K562 (cell line): ENCODE measurements at regions not wholly inside any gene's neighbourhood (a gene's known extent, or its start where the extent isn't known, plus 50 kb on each side); places are given as distances from the start of the nearest gene placed in this dataset.

Experiments
- ATAC-seq: fragments of 200-7000 bp; cut with Tn5 transposase; 3 replicates; pipeline ENCODE4 v1.9.1; 2020; ENCODE audit warnings: moderate library complexity
- BruUV-seq: library from RNA; stranded (reverse); fragments of 400-500 nt; replicated peaks from 2 replicates; lab custom pipeline; 2021; lab: Mats Ljungman, UMichigan
- CTCF ChIA-PET: fragments of 300-600 bp; formaldehyde crosslinking; extraction: SDS; loops from one replicate; lab custom pipeline; 2021; ENCODE audit warnings: low intra/inter-chr PET ratio; lab: Yijun Ruan, JAX
- POLR2A ChIA-PET: fragments of 300-600, 350-650 bp; sonication (Branson Sonifier 250); formaldehyde crosslinking; extraction: SDS; loops from one replicate; lab custom pipeline; 2021; ENCODE audit warnings: antibody characterized with exemption, inconsistent platforms; lab: Yijun Ruan, JAX
- DNase-seq, 4 experiments: peaks; one replicate each; pipeline versions ENCODE4 v3.0.0 to v3.0.0-alpha.2; 2011 to 2018; ENCODE audit warnings: low spot score in 3 of 4, mixed read lengths in 3 of 4; ENCODE audit errors: extremely low read depth in 1 of 4
- FAIRE-seq: peaks from 2 replicates; lab custom pipeline; 2011; peaks lifted over from hg19 to GRCh38; lab: Jason Lieb, UNC
- H2AFZ ChIP-seq: 2 replicates; pipeline ENCODE4 v1.6.0; 2011; ENCODE audit warnings: low read depth, low read length, control low read depth, inconsistent platforms
- H3K27ac ChIP-seq: fragments of 200-600 bp; 3 replicates; pipeline ENCODE4 v1.8.0; 2011; ENCODE audit warnings: low read depth, mild to moderate bottlenecking, control low read depth, inconsistent platforms, low read length, moderate library complexity, mixed read lengths; ENCODE audit errors: extremely low read depth
- H3K27me3 ChIP-seq, 2 experiments: fragments of 300-600 bp in 1 of 2; 2 replicates in 1 of 2; 3 replicates in 1 of 2; pipeline versions ENCODE4 v1.6.0 to v1.8.0; 2011; ENCODE audit warnings: inconsistent platforms in 2 of 2, low read length in 2 of 2, mild to moderate bottlenecking in 1 of 2, mixed read lengths in 1 of 2, moderate library complexity in 1 of 2; ENCODE audit not compliant: control insufficient read depth in 2 of 2, insufficient read depth in 2 of 2
- H3K36me3 ChIP-seq: fragments of 300-600 bp; 3 replicates; pipeline ENCODE4 v1.8.0; 2011; ENCODE audit warnings: mild to moderate bottlenecking, low read length, inconsistent platforms; ENCODE audit not compliant: control insufficient read depth, insufficient read depth
- H3K4me1 ChIP-seq, 2 experiments: fragments of 200-600 bp in 1 of 2; replicated peaks in 1 of 2; 2 replicates in 1 of 2; 3 replicates in 1 of 2; pipeline versions ENCODE4 v1.5.1 to v1.8.0; 2011; ENCODE audit warnings: inconsistent platforms in 2 of 2, low read length in 2 of 2, mild to moderate bottlenecking in 1 of 2, mixed read lengths in 1 of 2, moderate library complexity in 1 of 2; ENCODE audit not compliant: control insufficient read depth in 2 of 2, insufficient read depth in 2 of 2
- H3K4me2 ChIP-seq: 2 replicates; pipeline ENCODE4 v1.6.1; 2011; ENCODE audit warnings: low read length, control low read depth, inconsistent platforms, mixed read lengths; ENCODE audit not compliant: insufficient read depth
- H3K4me3 ChIP-seq: fragments of 200-600 bp; sonication (generic), shearing (Covaris generic); 2 replicates; pipeline ENCODE4 v1.5.1; 2016; ENCODE audit warnings: control low read depth, inconsistent platforms
- H3K79me2 ChIP-seq: fragments of 200-600 bp; 3 replicates; pipeline ENCODE4 v1.8.0; 2011; ENCODE audit warnings: low read length, inconsistent platforms; ENCODE audit not compliant: control insufficient read depth, insufficient read depth
- H3K9ac ChIP-seq, 2 experiments: 2 replicates each; pipeline versions ENCODE4 v1.6.0 to v1.6.1; 2011; ENCODE audit warnings: low read depth in 2 of 2, low read length in 2 of 2, control low read depth in 1 of 2, inconsistent platforms in 1 of 2, mild to moderate bottlenecking in 1 of 2, mixed read lengths in 1 of 2; ENCODE audit not compliant: insufficient read depth in 1 of 2
- H3K9me1 ChIP-seq: one replicate; pipeline ENCODE4 v1.6.0; 2011; ENCODE audit warnings: inconsistent platforms, mild to moderate bottlenecking, low read length, moderate library complexity; ENCODE audit not compliant: control insufficient read depth, insufficient read depth
- H3K9me3 ChIP-seq: replicated peaks from 2 replicates; pipeline ENCODE4 v1.5.1; 2011; ENCODE audit warnings: low read depth, low read length, inconsistent platforms; ENCODE audit not compliant: control insufficient read depth, insufficient read depth
- H4K20me1 ChIP-seq: replicated peaks from 2 replicates; pipeline ENCODE4 v1.6.1; 2011; ENCODE audit warnings: low read length, inconsistent platforms, mixed read lengths; ENCODE audit not compliant: control insufficient read depth, insufficient read depth
- BHLHE40 ChIP-seq: IDR thresholded peaks from 2 replicates; pipeline ENCODE4 v1.6.1; 2011; ENCODE audit warnings: low read length, improper control_type of control experiment
- EP400 ChIP-seq: fragments of 450-650 bp; IDR thresholded peaks from 2 replicates; pipeline ENCODE4 v1.6.1; 2017; ENCODE audit warnings: antibody characterized with exemption, mild to moderate bottlenecking, moderate library complexity
- FOSL1 ChIP-seq: fragments of 200-800 bp; sonication (Bioruptor generic); conservative IDR thresholded peaks from 2 replicates; pipeline ENCODE4 v1.6.1; 2016; ENCODE audit warnings: missing genetic modification characterization, missing compliant biosample characterization
- FUS ChIP-seq: fragments of 200-400 bp; formaldehyde crosslinking; optimal IDR thresholded peaks from 2 replicates; pipeline ENCODE3; 2017; ENCODE audit warnings: low read depth, low read length
- JUND ChIP-seq, 2 experiments: IDR thresholded peaks; 2 replicates in 1 of 2; 3 replicates in 1 of 2; pipeline ENCODE4 v1.6.1; 2011; ENCODE audit warnings: borderline replicate concordance in 2 of 2, low read depth in 2 of 2, low read length in 2 of 2, improper control_type of control experiment in 1 of 2, missing biosample characterization in 1 of 2, missing genetic modification characterization in 1 of 2, missing genetic modification reagents in 1 of 2
- TFAM ChIP-seq: fragments of 250-450 bp; sonication (Bioruptor Pico); conservative IDR thresholded peaks from 2 replicates; pipeline ENCODE4 v1.5.0; 2021; ENCODE audit warnings: mild to moderate bottlenecking, moderate library complexity
- USF2 ChIP-seq: sonication (generic); formaldehyde crosslinking; IDR thresholded peaks from 2 replicates; pipeline ENCODE4 v1.5.0; 2020; ENCODE audit warnings: missing genetic modification reagents
- WGBS: fragments of 100-300 bp; shearing (Covaris generic); methylation state at CpG from one replicate; pipeline ENCODE4 v1.1.6; 2016; ENCODE audit warnings: low coverage, mixed read lengths; ENCODE audit not compliant: insufficient coverage; ENCODE audit errors: missing lambda C conversion rate; 5-methylcytosine and 5-hydroxymethylcytosine counted together
- in situ Hi-C: fragments of 300-500 bp; cut with MboI; formaldehyde crosslinking; loops from 4 replicates; pipeline ENCODE4 v1.15.0; 2018; ENCODE audit warnings: inconsistent platforms, mixed read lengths
- intact Hi-C: fragments of 100-400 bp; cut with micrococcal nuclease; formaldehyde crosslinking; loops from 2 replicates; pipeline ENCODE4 v1.14.2; 2022

GRCh38 chr6:10111975-10112374, 302.9 kb downstream of the TFAP2A start:
- H3K27ac ChIP-seq = no peak overlapping the region
- intact Hi-C loops = no loop called here
- in situ Hi-C loops = no loop called here
- no peaks in the 10 kb centered on the region for H3K9me3 ChIP-seq
- ChIA-PET CTCF (no interaction called here), POLR2A (interaction anchor here (0.6 to 0.8 kb wide), 3 partner anchors 11 to 356 kb away, joined by 3 read pairs; no protein-coding TSS in a partner anchor)
- no peaks in the 10 kb centered on the region for H4K20me1 ChIP-seq
- H3K27me3 ChIP-seq = no peaks in the 10 kb centered on the region; a peak in 1 of 5 replicates
- FAIRE-seq = no peak
- no peaks in the 10 kb centered on the region for H3K36me3 ChIP-seq
- H3K4me3 ChIP-seq = no peak overlapping the region
- H3K9me1 ChIP-seq = no peaks in the 10 kb centered on the region
- TF ChIP-seq BHLHE40 = peak; percentile 73
- TF ChIP-seq FOSL1 = 0 out of 2 replicates have a peak, but pooled peaks have one; percentile 18
- TF ChIP-seq EP400 = no peak
- peak; percentile 28 for TF ChIP-seq USF2
- 0 out of 2 replicates have a peak, but pooled peaks have one; percentile 21 for TF ChIP-seq JUND (IDR thresholded peaks at IDR 0.05; ENCODE audit: borderline replicate concordance, low read depth, low read length)
- TF ChIP-seq JUND (tag; IDR thresholded peaks at IDR 0.05; ENCODE audit: borderline replicate concordance, low read depth, low read length) = peak; percentile 63; the same call in 1 of the 3 replicates
- no peak for TF ChIP-seq TFAM (CRISPR knock-in tag)
- no peak for TF ChIP-seq FUS
- H3K79me2 ChIP-seq = no peaks in the 10 kb centered on the region
- BruUV-seq = no TSS peak
- no peak for DNase-seq
- peak overlapping the region; percentile 43; the same call in 1 of the 2 replicates for H2AFZ ChIP-seq
- 10% methylated on average over 7 of the region's 7 CpGs for WGBS
- no peak overlapping the region for H3K9ac ChIP-seq
- no peak for ATAC-seq
- H3K4me1 ChIP-seq = peaks cover 3 to 12% of the 10 kb centered on the region in 2 experiments; a peak in 3 of 5 replicates
- H3K4me2 ChIP-seq = no peak overlapping the region
